NCI-H1092 treated with DMSO at 0.1 percent for 48 hours (cell line): ENCODE measurements at regions not wholly inside any gene's neighbourhood (a gene's known extent, or its start where the extent isn't known, plus 50 kb on each side); places are given as distances from the start of the nearest gene placed in this dataset.

Experiments
- DNase-seq: peaks from one replicate; lab custom pipeline; 2025; lab: John Stamatoyannopoulos, UW

DNA sequence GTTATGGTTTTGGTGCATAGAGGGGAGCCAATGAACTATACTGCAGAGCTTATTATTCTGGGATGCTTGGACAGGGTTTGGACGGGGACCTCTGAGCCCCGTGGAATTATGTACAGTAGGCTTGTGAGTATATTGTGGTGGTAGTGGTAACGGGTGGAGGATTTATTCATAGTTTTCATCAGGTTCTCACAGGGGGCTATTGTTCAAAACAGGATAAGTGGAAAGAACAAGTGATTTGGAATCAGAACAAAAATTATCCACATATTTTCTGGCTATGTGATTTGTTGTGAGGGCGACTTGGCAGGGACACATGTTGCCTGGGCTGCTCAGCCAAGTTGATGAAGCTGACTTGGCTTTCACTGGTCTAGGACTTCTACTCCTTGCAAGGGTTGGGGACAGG is 64.6 kb upstream of the ELOVL5 start:
- no peak for DNase-seq

GRCh38 chr6:53412751-53413150 is 64.0 kb upstream of the ELOVL5 start:
- DNase-seq, result no peak

- no peak for DNase-seq
Measured at GRCh38 chr6:53412021-53412715, 63.4 kb upstream of the ELOVL5 start.

DNA sequence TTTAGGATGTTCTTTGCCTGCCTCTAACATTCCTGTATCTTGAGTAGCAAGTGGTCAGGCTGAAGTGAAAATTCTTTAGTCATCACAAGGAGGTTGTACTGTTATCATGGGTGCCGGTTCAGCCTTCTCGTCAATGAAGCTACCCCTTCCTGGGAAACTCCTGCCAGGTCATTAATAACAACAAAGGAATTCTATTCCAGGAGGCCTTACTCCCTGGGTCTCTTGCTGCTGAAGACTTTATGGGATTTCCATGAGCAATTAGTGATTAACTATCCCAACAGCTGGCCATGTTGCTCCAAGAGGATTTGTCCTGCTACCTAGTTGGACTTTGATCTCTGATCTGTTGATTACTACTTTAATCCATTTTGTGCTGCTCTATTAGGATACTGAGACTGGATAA is 62.7 kb upstream of the ELOVL5 start:
- no peak for DNase-seq

GRCh38 chr6:53410508-53411258 is 61.9 kb upstream of the ELOVL5 start:
- peak; percentile 3 for DNase-seq

DNA sequence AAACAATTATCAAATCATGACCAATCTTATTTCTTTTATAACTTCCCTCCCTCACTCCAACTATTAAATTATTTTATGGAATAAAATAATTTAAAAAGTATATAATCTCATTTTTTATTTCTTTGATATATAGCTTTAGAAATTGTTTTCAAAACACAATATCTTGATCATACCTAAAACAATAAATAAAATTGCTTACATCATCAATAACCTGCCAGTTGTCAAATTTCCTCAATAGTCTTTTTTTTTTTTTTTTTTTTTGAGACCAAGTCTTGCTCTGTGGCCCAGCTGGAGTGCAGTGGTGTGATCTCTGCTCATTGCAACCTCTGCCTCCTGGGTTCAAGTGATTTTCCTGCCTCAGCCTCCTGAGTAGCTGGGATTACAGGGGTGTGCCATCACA is 60.1 kb upstream of the ELOVL5 start:
- no peak for DNase-seq

DNA sequence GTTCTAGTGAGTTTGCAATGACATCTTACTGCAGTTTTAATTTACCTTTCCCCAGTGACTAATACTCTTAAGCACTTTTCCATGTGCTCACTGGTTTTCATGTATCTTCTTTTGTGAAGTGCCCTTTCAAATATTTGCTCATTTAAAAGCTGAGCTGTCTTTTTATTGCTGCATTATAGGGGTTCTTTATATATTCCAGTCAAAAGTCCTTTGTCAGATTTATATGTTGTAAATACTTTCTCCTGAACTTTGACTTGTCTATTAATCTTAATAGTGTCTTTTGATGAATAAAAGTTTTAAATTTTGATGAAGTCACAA is 50.2 kb upstream of the ELOVL5 start:
- no peak for DNase-seq

GRCh38 chr6:53398247-53399026 is 49.7 kb upstream of the ELOVL5 start:
- no peak for DNase-seq
